Fibroblast of lung (primary cell): ENCODE measurements at regions not wholly inside any gene's neighbourhood (a gene's known extent, or its start where the extent isn't known, plus 50 kb on each side); places are given as distances from the start of the nearest gene placed in this dataset.

Source experiments
- DNase-seq, 2 donors: peaks; one replicate each; pipeline versions ENCODE4 v3.0.0 to v3.0.0-alpha.2; 2010; ENCODE audit warnings: low read depth in 2 of 2
- H2AFZ ChIP-seq: 2 replicates; pipeline ENCODE4 v1.5.1; 2012; ENCODE audit warnings: low read length, control low read depth, inconsistent platforms
- H3K27ac ChIP-seq: 2 replicates; pipeline ENCODE4 v1.5.1; 2011; ENCODE audit warnings: low read length, control low read depth; ENCODE audit not compliant: insufficient read depth
- H3K27me3 ChIP-seq: 2 replicates; pipeline ENCODE4 v1.5.1; 2011; ENCODE audit warnings: mild to moderate bottlenecking, low read length; ENCODE audit not compliant: control insufficient read depth, insufficient read depth
- H3K36me3 ChIP-seq: 2 replicates; pipeline ENCODE4 v1.5.1; 2011; ENCODE audit warnings: low read length; ENCODE audit not compliant: control insufficient read depth, insufficient read depth
- H3K4me1 ChIP-seq: 2 replicates; pipeline ENCODE4 v1.5.1; 2011; ENCODE audit warnings: low read length; ENCODE audit not compliant: control insufficient read depth, insufficient read depth; ENCODE audit errors: extremely low read depth
- H3K4me2 ChIP-seq: 2 replicates; pipeline ENCODE4 v1.5.1; 2011; ENCODE audit warnings: low read length, control low read depth; ENCODE audit not compliant: insufficient read depth; ENCODE audit errors: extremely low read depth
- H3K4me3 ChIP-seq, 4 experiments: fragments of 200-600 bp in 1 of 4; sonication (generic) in 1 of 4; replicated peaks in 1 of 4; 2 replicates each; pipeline ENCODE4 v1.5.1; 2011 to 2016; ENCODE audit warnings: low read length in 4 of 4, low read depth in 3 of 4, mild to moderate bottlenecking in 3 of 4, control low read depth in 2 of 4, inconsistent platforms in 1 of 4, mixed read lengths in 1 of 4; ENCODE audit not compliant: insufficient read depth in 1 of 4; ENCODE audit errors: control extremely low read depth in 1 of 4
- H3K79me2 ChIP-seq: 2 replicates; pipeline ENCODE4 v1.5.1; 2012; ENCODE audit warnings: mild to moderate bottlenecking, low read length, inconsistent platforms; ENCODE audit not compliant: control insufficient read depth, insufficient read depth
- H3K9ac ChIP-seq: 2 replicates; pipeline ENCODE4 v1.5.1; 2011; ENCODE audit warnings: mild to moderate bottlenecking, low read length, control low read depth; ENCODE audit not compliant: insufficient read depth
- H3K9me3 ChIP-seq: 2 replicates; pipeline ENCODE4 v1.5.1; 2012; ENCODE audit warnings: low read depth, low read length; ENCODE audit not compliant: control insufficient read depth, insufficient read depth
- H4K20me1 ChIP-seq: 2 replicates; pipeline ENCODE4 v1.5.1; 2011; ENCODE audit warnings: low read length; ENCODE audit not compliant: control insufficient read depth, insufficient read depth; ENCODE audit errors: extremely low read depth
- EZH2 ChIP-seq: IDR thresholded peaks from 2 replicates; pipeline ENCODE4 v1.5.1; 2012; ENCODE audit warnings: low read length, control low read depth, mild to moderate bottlenecking; ENCODE audit errors: missing control alignments
- TF ChIP-seq, protein P1 (sequence below), 2 donors: IDR thresholded peaks in 1 of 2; conservative IDR thresholded peaks in 1 of 2; 1 replicate in 1 of 2; 2 replicates in 1 of 2; pipeline ENCODE4 v1.5.1; 2011 to 2012; ENCODE audit warnings: low read length in 2 of 2, control low read depth in 1 of 2, inconsistent platforms in 1 of 2, low read depth in 1 of 2, mild to moderate bottlenecking in 1 of 2

GRCh38 chr6:164020142-164020541, 605.6 kb downstream of the QKI start:
- Histone ChIP-seq H3K36me3 (no peaks in the 10 kb centered on the region), H3K4me3 (no peak overlapping the region), H3K4me2 (no peak overlapping the region), H3K79me2 (no peaks in the 10 kb centered on the region), H3K27me3 (no peaks in the 10 kb centered on the region), H3K27ac (no peak overlapping the region), H3K9me3 (peaks cover 3% of the 10 kb centered on the region), H2AFZ (no peak overlapping the region), H3K4me1 (no peaks in the 10 kb centered on the region), H4K20me1 (no peaks in the 10 kb centered on the region), H3K9ac (no peak overlapping the region)
- DNase-seq: no peak
- TF ChIP-seq, protein P1, sequence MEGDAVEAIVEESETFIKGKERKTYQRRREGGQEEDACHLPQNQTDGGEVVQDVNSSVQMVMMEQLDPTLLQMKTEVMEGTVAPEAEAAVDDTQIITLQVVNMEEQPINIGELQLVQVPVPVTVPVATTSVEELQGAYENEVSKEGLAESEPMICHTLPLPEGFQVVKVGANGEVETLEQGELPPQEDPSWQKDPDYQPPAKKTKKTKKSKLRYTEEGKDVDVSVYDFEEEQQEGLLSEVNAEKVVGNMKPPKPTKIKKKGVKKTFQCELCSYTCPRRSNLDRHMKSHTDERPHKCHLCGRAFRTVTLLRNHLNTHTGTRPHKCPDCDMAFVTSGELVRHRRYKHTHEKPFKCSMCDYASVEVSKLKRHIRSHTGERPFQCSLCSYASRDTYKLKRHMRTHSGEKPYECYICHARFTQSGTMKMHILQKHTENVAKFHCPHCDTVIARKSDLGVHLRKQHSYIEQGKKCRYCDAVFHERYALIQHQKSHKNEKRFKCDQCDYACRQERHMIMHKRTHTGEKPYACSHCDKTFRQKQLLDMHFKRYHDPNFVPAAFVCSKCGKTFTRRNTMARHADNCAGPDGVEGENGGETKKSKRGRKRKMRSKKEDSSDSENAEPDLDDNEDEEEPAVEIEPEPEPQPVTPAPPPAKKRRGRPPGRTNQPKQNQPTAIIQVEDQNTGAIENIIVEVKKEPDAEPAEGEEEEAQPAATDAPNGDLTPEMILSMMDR (conservative IDR thresholded peaks at IDR 0.05 in 1 of 2, IDR thresholded peaks at IDR 0.05 in 1 of 2; ENCODE audit: low read depth in 1 of 2, low read length in 2 of 2): no peak
- no peak for TF ChIP-seq EZH2

DNA sequence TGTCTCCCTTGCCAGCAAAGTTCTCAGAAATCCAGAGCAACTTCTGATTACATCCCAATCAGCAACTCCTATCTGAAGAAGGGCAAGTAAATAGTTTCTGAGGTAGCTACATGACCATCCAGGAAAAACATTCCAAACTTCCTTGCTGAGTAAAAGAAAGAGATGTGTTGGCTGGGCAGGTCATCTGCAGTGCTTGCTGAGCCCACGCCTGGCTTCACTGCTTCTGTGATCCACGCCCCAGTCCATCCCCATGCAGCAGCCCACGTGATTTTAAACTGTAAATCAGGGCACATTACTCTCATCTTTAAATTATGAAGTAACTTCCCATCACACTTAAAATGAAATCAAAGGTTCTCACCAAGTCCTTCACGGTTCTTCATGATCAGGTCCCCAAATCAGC, 603.6 kb downstream of the QKI start:
- no peak overlapping the region for H3K4me3 ChIP-seq
- no peak overlapping the region for H2AFZ ChIP-seq
- DNase-seq: peak in 1 of 2 donors; percentile 38
- no peaks in the 10 kb centered on the region for H3K79me2 ChIP-seq
- H3K27ac ChIP-seq: no peak overlapping the region
- H4K20me1 ChIP-seq: no peaks in the 10 kb centered on the region
- no peaks in the 10 kb centered on the region for H3K4me1 ChIP-seq
- H3K9me3 ChIP-seq: peaks cover 3% of the 10 kb centered on the region
- no peaks in the 10 kb centered on the region for H3K36me3 ChIP-seq
- no peak for TF ChIP-seq EZH2
- TF ChIP-seq, protein P1 (conservative IDR thresholded peaks at IDR 0.05 in 1 of 2, IDR thresholded peaks at IDR 0.05 in 1 of 2; ENCODE audit: low read depth in 1 of 2, low read length in 2 of 2): no peak
- no peak overlapping the region for H3K4me2 ChIP-seq
- H3K9ac ChIP-seq: no peak overlapping the region
- H3K27me3 ChIP-seq: no peaks in the 10 kb centered on the region

DNA sequence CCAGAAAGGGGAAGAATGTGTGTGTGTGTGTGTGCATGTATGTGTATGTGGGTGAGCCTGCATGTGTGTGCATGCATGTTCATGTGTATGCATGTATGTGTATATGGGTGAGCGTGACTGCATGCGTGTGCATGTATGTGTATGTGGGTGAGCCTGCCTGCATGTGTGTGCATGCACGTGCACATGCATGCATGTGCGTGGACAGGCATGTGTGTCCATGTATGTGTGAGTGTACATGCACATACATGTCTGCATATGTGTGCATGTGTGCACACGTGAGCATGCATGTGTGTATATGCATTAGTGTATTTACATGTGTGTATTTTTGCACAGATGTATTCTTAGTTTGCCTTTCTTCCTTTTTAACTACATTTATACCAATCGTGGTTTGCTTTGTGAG, 601.5 kb downstream of the QKI start:
- Histone ChIP-seq H3K79me2 (no peaks in the 10 kb centered on the region), H3K9me3 (peaks cover 3% of the 10 kb centered on the region), H3K4me1 (no peaks in the 10 kb centered on the region), H3K27ac (no peak overlapping the region), H3K4me3 (no peak overlapping the region), H3K9ac (no peak overlapping the region), H3K4me2 (no peak overlapping the region), H3K27me3 (no peaks in the 10 kb centered on the region), H3K36me3 (no peaks in the 10 kb centered on the region), H2AFZ (no peak overlapping the region), H4K20me1 (no peaks in the 10 kb centered on the region)
- DNase-seq: no peak
- no peak for TF ChIP-seq EZH2
- TF ChIP-seq, protein P1 (conservative IDR thresholded peaks at IDR 0.05 in 1 of 2, IDR thresholded peaks at IDR 0.05 in 1 of 2; ENCODE audit: low read depth in 1 of 2, low read length in 2 of 2): no peak
